ENCODE measurements at regions not wholly inside any gene's neighbourhood (a gene's known extent, or its start where the extent isn't known, plus 50 kb on each side); places are given as distances from the start of the nearest gene placed in this dataset.

DNA sequence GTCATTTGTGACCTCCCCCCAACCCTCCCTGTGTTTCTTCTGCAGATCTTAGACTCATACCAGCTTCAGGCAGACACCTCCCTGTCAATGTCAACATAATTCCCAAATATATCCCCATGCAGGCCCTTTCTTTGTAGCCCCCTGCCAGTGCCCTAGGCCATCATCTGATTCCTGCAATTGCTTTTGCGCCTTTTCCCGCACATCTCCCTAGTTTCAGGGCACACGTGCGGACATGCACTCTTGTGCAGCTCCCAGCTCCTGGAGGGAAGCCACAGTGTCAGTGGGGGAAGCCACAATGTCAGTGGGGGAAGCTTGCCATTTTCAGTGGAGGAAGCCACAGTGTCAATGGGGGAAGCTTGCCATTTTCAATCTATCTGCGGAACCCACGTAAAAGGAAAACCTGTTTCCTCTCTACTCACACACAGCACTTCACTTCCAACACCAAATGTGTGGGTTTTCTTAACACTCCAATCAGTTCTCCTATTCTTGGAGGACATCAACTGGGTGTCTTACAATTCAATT lies 256.4 kb downstream of the ACKR3 start:
- ChIA-PET CTCF (no interaction called here), POLR2A (no interaction called here)
- TF ChIP-seq, protein P1, sequence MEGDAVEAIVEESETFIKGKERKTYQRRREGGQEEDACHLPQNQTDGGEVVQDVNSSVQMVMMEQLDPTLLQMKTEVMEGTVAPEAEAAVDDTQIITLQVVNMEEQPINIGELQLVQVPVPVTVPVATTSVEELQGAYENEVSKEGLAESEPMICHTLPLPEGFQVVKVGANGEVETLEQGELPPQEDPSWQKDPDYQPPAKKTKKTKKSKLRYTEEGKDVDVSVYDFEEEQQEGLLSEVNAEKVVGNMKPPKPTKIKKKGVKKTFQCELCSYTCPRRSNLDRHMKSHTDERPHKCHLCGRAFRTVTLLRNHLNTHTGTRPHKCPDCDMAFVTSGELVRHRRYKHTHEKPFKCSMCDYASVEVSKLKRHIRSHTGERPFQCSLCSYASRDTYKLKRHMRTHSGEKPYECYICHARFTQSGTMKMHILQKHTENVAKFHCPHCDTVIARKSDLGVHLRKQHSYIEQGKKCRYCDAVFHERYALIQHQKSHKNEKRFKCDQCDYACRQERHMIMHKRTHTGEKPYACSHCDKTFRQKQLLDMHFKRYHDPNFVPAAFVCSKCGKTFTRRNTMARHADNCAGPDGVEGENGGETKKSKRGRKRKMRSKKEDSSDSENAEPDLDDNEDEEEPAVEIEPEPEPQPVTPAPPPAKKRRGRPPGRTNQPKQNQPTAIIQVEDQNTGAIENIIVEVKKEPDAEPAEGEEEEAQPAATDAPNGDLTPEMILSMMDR (IDR thresholded peaks at IDR 0.05; ENCODE audit: insufficient read depth, low read depth, low read length), result no peak

DNA sequence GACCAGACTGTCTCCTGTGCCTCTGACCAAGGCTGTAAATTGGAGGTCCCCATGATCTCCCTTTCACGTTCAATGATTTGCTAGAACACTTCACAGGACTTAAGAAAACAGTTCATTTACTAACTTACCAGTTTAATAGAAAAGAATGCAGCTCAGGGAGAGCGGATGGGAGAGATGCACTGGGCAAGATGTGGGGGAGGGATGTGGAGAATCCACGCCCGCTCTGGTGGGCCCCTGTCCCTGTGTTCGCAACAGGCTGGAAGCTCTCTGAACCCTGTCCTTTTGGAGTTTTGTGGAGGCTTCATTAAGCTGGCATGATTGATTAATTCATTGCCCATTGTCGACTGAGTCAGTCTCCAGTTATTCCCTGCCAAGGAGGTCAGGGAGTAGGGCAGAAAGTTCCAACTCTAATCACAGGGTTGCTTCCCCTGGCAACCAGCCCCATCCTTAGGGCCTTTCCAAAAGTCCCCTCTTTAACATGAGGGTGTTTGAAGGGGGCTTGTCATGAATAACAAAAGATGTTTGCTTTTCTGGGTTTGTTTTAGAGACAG lies 257.1 kb downstream of the ACKR3 start:
- ChIA-PET CTCF (no interaction called here), POLR2A (no interaction called here)
- DNase-seq (ENCODE audit: low read depth), result no peak
- Histone ChIP-seq H3K36me3 (ENCODE audit: control insufficient read depth, insufficient read depth, low read length) (no peaks in the 10 kb centered on the region), H3K4me3 (ENCODE audit: low read depth, low read length) (no peak overlapping the region), H3K27me3 (ENCODE audit: control insufficient read depth, insufficient read depth, low read length) (no peaks in the 10 kb centered on the region; the same call in 1 of the 2 replicates)
- TF ChIP-seq, protein P1 (IDR thresholded peaks at IDR 0.05; ENCODE audit: insufficient read depth, low read depth, low read length), result no peak

More for the DNA sequence above, 256.4 kb downstream of the ACKR3 start:
- H3K27me3 ChIP-seq (ENCODE audit: control insufficient read depth, insufficient read depth, low read length), result 0 out of 2 replicates have a peak, but pooled peaks cover 1% of the 10 kb centered on the region
- DNase-seq (ENCODE audit: low read depth), result no peak
- H3K36me3 ChIP-seq (ENCODE audit: control insufficient read depth, insufficient read depth, low read length), result no peaks in the 10 kb centered on the region
- no peak overlapping the region for H3K4me3 ChIP-seq (ENCODE audit: low read depth, low read length)

DNA sequence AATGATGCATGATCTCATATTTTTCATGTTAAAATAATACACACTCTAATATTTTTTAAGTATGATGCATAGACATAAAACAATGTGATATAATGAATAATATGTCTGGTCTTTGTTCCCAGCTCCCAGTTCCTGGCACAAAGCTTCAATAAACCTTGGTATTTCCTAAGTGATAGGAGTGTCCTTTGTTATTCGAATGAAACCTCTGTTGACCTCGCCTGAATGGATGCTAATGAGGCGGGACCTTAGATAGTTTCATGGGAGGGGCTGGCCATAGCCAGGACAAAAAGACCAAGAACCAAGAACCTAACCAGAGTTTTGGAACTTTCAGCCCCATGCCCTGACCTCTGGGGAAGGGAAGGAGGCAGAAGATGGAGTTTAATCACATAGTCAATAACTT lies 257.7 kb upstream of the COPS8 start:
- Histone ChIP-seq H3K27me3 (ENCODE audit: control insufficient read depth, insufficient read depth, low read length) (no peaks in the 10 kb centered on the region; the same call in 1 of the 2 replicates), H3K36me3 (ENCODE audit: control insufficient read depth, insufficient read depth, low read length) (no peaks in the 10 kb centered on the region), H3K4me3 (ENCODE audit: low read depth, low read length) (no peak overlapping the region)
- TF ChIP-seq, protein P1 (IDR thresholded peaks at IDR 0.05; ENCODE audit: insufficient read depth, low read depth, low read length), result no peak
- no peak for DNase-seq (ENCODE audit: low read depth)
- ChIA-PET CTCF (no interaction called here), POLR2A (no interaction called here)

DNA sequence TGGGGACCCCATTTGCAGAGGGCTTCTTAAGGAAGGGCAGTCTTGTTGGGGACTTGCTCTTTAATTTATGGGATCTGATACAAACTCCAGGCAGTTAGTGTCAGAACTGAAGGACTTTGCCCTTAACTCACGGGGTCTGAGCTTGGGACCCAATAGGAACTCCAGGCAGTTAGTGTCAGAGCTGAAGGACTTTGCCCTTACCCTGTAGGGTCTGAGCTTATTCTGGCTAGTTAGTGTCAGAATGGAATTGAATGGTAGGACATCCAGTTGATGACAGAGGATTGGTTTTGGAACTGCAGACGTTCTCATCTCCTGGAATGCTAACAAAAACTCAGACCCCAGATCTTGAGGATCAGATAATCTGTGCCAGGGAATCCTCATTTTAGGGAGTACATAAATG lies 256.9 kb upstream of the COPS8 start:
- TF ChIP-seq, protein P1 (IDR thresholded peaks at IDR 0.05; ENCODE audit: insufficient read depth, low read depth, low read length), result no peak
- ChIA-PET POLR2A (no interaction called here), CTCF (interaction anchor here (1.2 kb wide), 1 partner anchor 315 kb away, joined by 3 read pairs; no protein-coding TSS in a partner anchor)
- no peaks in the 10 kb centered on the region; the same call in 1 of the 2 replicates for H3K27me3 ChIP-seq (ENCODE audit: control insufficient read depth, insufficient read depth, low read length)
- no peak for DNase-seq (ENCODE audit: low read depth)
- no peaks in the 10 kb centered on the region for H3K36me3 ChIP-seq (ENCODE audit: control insufficient read depth, insufficient read depth, low read length)
- H3K4me3 ChIP-seq (ENCODE audit: low read depth, low read length), result no peak overlapping the region

DNA sequence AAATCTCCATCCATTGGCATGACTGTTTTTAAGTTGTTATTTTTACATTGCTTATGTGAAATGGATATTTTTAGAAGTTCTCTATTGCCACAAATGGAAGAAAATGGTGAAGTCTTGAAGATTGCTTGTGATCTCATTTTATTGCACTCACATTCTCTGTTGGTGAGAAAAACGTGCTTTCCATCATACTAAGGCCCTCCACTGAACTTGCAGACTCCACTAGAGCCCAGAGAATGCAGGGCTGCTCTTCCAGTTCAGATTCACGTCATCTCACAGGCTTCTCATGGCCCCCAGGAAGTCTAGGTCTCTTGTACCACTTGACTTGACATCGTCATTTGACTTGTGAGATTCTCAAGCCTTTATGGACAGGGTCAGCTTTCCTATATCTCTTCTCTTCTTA lies 254.8 kb upstream of the COPS8 start:
- POLR2A ChIA-PET, result no interaction called here
- H3K36me3 ChIP-seq (ENCODE audit: control insufficient read depth, insufficient read depth, low read length), result no peaks in the 10 kb centered on the region

More for the DNA sequence above, 254.8 kb upstream of the COPS8 start:
- DNase-seq (ENCODE audit: low read depth), result peak; percentile 33
- Histone ChIP-seq H3K4me3 (ENCODE audit: low read depth, low read length) (no peak overlapping the region), H3K27me3 (ENCODE audit: control insufficient read depth, insufficient read depth, low read length) (no peaks in the 10 kb centered on the region; the same call in 1 of the 2 replicates)
- CTCF ChIA-PET, result interaction anchor here (1.0 kb wide), 1 partner anchor 123 kb away, joined by 3 read pairs; no protein-coding TSS in a partner anchor
- TF ChIP-seq, protein P1 (IDR thresholded peaks at IDR 0.05; ENCODE audit: insufficient read depth, low read depth, low read length), result no peak
